SW 1271 (cell line): ENCODE measurements at regions not wholly inside any gene's neighbourhood (a gene's known extent, or its start where the extent isn't known, plus 50 kb on each side); places are given as distances from the start of the nearest gene placed in this dataset.

Source experiments
- DNase-seq, 2 experiments: peaks; one replicate each; lab custom pipeline; 2025; lab: John Stamatoyannopoulos, UW

- DNase-seq = no peak
These were observed 179.4 kb downstream of the ACTL7B start for GRCh38 chr9:108676355-108676754.

DNA sequence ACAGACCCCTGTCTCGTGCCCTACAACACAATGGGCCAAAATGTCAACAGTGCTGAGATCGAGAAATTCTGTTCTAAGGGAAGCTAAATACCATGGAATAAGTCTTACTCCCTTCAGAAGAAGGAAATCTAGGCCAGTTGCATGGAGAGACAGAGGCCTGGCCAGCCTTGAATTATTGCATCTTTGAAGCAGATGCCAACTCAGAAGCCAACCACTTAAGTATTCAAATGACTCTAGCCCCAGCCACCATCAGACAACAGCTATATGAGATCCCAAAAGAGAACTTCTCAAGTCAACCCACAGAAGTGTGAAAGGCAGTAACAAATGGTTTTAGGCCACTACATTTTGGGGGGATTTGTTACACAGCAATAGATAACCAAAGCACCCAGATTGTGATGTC is 180.1 kb downstream of the ACTL7B start:
- no peak for DNase-seq

- no peak for DNase-seq
These were observed 180.8 kb downstream of the ACTL7B start for GRCh38 chr9:108674766-108675530.

GRCh38 chr9:108673386-108673785 is 182.4 kb downstream of the ACTL7B start:
- no peak for DNase-seq

DNA sequence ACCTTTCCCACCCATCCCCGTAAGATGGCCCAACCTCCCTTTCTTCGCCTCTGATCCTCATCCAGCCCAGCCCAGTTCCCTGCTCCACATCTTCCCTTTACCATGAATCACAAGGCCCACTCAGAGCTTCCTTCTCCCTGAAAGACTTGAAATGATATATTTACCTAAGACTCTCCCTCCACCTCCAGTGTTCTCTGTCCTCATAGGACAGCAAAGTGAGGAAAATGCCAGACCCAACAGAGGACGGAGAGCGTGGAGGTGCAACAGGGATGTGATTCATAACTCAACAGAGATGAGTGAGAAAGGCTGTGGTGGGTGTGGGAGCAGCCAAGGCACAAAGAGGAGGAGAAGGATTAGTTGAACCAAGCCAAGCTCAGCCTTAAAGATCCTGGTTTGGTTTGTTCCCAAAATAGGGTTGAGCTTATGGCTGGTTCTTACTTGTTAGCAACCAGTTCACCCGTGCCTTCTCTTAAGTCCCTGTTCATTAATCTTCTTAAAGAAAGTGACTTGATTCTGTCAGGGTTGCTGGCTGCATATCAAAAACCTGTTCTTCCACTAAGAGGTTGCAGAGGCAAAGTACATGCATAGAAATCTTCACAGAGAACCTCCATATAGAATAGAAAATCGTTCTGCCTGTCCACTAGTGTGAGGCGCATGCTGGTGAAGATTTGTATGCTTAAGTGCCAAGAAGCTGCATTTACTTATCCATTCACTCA is 183.2 kb downstream of the ACTL7B start:
- no peak for DNase-seq

GRCh38 chr9:108671794-108672193 is 184.0 kb downstream of the ACTL7B start:
- DNase-seq = no peak

- peak in 1 of 2 experiments; percentile 11 for DNase-seq
These were observed 184.6 kb downstream of the ACTL7B start for GRCh38 chr9:108671176-108671575.

DNA sequence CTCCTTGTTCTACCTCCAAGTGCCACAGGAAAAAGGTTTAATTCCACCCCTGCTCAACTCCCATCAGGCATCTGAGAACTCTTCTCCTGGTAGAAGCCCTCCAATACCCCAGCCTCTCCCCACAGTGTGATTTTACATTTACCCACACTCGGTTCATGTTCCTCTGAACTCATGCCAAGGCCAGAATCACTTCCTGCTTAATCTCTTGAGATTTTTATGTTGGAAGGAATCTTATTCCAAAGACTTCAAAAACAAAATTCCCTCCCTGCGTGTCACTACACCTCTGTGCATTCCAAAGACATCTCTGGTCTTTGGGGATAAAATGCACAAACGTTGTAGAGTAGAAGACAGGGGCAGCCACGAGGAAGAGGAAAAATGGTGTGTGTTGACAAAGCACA is 186.8 kb downstream of the ACTL7B start:
- no peak for DNase-seq

- no peak for DNase-seq
These were observed 187.4 kb downstream of the ACTL7B start for GRCh38 chr9:108668191-108668937.

- no peak for DNase-seq
These were observed 189.5 kb downstream of the ACTL7B start for GRCh38 chr9:108666240-108666784.

DNA sequence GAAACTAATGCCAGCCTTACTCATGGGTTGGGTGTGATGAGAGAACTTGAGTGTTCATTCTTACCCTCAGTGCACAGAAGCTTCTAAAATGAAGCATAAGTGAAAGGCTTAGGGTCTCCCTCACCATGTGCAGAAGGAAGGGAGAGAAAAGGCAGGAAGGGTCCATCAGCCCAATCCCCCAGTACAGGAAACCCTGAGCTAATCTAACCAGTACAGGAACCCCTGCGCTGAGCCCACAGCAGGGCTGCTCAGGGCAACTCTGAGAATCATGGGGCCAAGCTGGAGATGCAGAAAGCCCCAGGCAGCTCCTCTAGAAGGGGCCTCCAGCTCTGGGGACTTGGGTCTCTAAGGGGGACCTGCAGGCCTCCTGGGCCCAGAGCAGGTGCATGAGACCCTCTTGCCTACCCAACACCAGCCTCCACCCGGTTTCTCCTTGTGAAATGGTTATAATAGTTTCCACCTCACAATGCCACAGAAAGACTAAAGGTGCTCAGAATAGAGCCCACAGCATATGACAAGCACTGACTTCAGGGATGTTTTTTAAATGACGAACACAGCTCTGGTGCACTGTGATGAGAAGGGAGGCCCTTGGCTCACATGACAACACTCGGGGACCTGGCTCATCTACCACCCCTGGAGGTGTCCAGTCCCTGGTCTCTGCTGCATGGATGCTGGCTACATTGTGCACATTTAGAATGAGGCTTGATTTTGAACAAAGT is 190.1 kb downstream of the ACTL7B start:
- no peak for DNase-seq

DNA sequence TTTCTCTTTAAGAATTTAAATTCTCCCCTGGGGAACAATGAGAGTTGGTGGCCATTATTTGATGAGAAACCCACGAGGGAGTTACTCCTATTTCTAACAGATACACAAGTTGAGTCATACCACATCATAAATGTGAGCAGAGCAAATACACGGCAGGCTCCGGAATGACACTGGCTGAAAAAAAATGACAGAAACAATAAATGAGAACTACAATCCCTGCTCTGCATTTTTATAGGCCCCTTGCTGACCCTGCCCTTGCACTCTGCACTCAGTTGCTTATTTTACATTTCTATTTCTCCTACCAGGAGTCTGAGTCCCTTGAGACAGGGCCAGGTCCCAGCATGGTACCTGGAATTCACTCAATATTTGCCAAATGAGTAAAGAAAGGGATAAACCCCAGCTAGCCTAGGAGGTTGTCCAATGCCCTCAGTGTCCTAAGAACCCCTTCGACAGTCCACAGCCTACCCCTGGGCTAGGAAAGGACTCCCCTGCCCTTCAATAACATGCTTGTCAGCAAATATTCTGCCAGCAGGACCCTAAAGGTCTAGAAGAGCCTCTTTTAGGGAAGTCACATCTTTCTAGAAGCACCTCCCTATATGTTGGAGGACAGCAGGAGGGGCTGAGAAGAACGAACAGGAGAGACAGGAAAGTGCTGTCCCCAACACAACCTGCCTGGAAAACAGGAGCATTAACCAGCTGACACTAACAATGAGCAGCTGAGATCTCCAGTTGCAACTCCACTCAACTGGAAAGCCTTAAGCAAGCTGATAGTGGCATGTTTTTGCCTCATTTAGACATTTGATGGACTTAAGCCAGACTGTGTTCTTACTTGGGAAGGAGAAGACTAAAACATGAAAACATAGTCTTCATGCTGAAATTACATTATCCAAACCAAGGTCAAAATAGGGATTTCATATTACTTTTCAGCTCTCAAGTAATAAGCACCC is 191.2 kb downstream of the ACTL7B start:
- no peak for DNase-seq

- no peak for DNase-seq
These were observed 192.4 kb downstream of the ACTL7B start for GRCh38 chr9:108663422-108663821.

DNA sequence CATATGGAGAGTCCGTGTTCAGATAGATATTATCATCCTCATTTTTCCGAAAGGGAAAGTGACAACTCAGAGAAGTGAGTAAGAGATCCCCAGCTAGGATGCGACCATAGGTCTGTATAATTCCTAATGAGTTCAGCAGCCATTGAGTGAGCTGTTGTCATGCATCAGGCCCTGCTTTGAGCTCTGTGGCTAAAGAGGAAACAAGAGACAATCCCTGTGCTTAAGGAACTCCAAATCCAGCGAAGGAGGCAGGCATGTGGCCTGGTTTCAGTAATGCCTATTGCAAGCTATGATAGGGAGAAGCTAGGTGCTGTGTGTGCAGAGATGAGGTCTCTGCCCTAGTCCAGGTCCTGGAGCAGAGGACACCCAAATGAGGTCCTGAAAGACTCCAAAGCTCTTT is 192.8 kb downstream of the ACTL7B start:
- DNase-seq = no peak

DNA sequence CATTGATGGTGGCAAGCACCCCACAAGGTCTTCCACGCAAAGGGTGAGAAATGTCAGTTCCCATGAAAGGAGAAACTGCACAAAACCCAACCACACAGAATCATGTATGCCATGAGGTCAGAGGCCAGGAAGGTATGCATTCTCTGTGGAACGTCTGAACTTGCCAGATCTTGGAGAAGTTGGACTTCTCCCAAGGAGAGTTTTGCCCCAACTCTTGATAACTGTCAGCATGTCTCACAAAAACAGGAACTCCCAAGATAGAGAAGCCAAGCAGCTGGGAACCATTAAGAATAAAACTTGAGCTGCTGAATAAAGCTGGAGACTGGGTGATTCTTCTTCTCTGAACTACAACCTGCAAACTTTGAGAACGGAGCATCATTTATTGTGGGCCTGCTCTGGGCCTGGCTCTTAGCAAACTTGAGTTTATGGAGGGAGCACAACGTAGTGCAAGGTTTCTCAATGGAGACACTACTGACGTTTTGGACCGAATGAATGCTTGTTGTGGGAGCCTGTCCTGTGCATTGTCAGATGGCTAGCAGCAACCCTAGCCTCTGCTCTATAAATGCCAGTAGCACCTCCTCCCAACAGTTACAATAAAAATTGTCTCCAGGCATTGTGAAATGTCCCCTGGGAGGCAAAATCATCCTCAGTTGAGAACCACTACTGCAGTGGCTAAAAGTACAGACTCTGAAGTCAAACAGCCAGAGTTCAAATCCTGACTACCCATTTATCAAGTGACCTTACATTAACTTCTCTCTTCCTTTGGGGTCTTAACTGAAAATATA is 193.5 kb downstream of the ACTL7B start:
- no peak for DNase-seq

DNA sequence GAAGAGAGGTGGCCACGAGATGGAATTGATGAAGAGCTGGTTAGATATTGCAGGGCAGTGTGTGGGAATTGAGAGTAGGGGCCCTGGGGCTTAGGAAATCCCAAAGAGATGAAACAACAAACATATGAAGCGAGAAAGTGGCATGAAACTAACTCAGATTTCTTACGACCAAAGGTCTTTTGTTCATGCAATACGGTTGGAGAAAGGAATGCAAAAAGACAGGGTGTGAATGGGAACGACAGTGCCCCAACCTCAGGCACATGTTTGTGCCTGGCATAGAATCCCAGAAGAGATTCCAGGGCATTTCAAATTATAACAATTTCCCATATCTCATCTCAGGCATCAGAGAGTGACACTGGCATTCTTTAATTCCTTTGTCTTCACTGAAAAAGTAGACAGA is 199.2 kb downstream of the ACTL7B start:
- no peak for DNase-seq

- DNase-seq = no peak
These were observed 200.0 kb downstream of the ACTL7B start for GRCh38 chr9:108655818-108656217.

GRCh38 chr9:108654566-108654965 is 201.2 kb downstream of the ACTL7B start:
- DNase-seq = no peak

GRCh38 chr9:108652851-108653250 is 202.9 kb downstream of the ACTL7B start:
- DNase-seq = no peak

DNA sequence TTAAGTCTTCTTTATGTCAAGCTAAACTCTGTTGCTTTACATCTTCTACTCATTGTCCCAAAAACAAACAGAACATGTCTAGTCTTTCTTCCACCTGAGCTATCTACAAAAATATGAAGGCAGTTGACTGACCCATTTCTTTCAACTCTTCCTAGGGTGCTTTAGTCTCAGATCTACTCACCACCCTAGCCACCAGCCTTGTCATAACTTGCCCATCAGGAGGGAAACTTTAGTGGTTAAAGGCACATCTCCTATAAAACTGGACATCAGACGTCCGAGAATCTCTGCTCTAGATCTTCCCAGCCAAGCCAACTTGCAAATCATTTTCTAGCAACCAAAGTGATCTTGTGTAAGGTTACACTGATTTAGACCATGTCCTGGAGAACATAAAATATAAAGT is 205.0 kb downstream of the ACTL7B start:
- DNase-seq = no peak
